BLaER1 (cell line): ENCODE measurements at regions not wholly inside any gene's neighbourhood (a gene's known extent, or its start where the extent isn't known, plus 50 kb on each side); places are given as distances from the start of the nearest gene placed in this dataset.

Experiments
- H3K27ac ChIP-seq: shearing (Covaris generic); formaldehyde crosslinking; 2 replicates; pipeline ENCODE4 v1.8.1; 2022
- H3K27me3 ChIP-seq: shearing (Covaris generic); formaldehyde crosslinking; 2 replicates; pipeline ENCODE4 v1.8.1; 2022
- H3K36me3 ChIP-seq: shearing (Covaris generic); formaldehyde crosslinking; 2 replicates; pipeline ENCODE4 v1.8.1; 2022
- H3K4me1 ChIP-seq: shearing (Covaris generic); formaldehyde crosslinking; 2 replicates; pipeline ENCODE4 v1.8.1; 2022
- H3K4me2 ChIP-seq: shearing (Covaris generic); formaldehyde crosslinking; 2 replicates; pipeline ENCODE4 v1.8.1; 2022
- H3K4me3 ChIP-seq: shearing (Covaris generic); formaldehyde crosslinking; 2 replicates; pipeline ENCODE4 v1.8.1; 2022
- H3K9ac ChIP-seq: shearing (Covaris generic); formaldehyde crosslinking; 2 replicates; pipeline ENCODE4 v1.8.1; 2022
- H3K9me3 ChIP-seq: shearing (Covaris generic); formaldehyde crosslinking; 2 replicates; pipeline ENCODE4 v1.8.1; 2022
- H4K20me1 ChIP-seq: shearing (Covaris generic); formaldehyde crosslinking; 2 replicates; pipeline ENCODE4 v1.8.1; 2022
- Cebpa-rat ChIP-seq: shearing (Covaris generic); IDR thresholded peaks from 2 replicates; pipeline ENCODE4 v1.8.1; 2022

- Histone ChIP-seq H3K36me3 (no peaks in the 10 kb centered on the region), H3K9ac (no peak overlapping the region), H3K9me3 (no peaks in the 10 kb centered on the region), H3K4me3 (no peak overlapping the region), H3K4me2 (no peak overlapping the region), H3K4me1 (no peaks in the 10 kb centered on the region), H4K20me1 (no peaks in the 10 kb centered on the region), H3K27ac (no peak overlapping the region), H3K27me3 (no peaks in the 10 kb centered on the region)
- TF ChIP-seq Cebpa-rat = no peak
Observed at GRCh38 chr6:168951217-168951616, 302.4 kb downstream of the THBS2 start.

- H3K4me2 ChIP-seq = no peak overlapping the region
- TF ChIP-seq Cebpa-rat = no peak
- H3K4me3 ChIP-seq = no peak overlapping the region
- no peaks in the 10 kb centered on the region for H3K4me1 ChIP-seq
- no peak overlapping the region for H3K27ac ChIP-seq
- H3K27me3 ChIP-seq = no peaks in the 10 kb centered on the region
- H4K20me1 ChIP-seq = no peaks in the 10 kb centered on the region
- H3K9me3 ChIP-seq = no peaks in the 10 kb centered on the region
- H3K36me3 ChIP-seq = no peaks in the 10 kb centered on the region
- no peak overlapping the region for H3K9ac ChIP-seq
Observed at GRCh38 chr6:168950858-168951214, 302.8 kb downstream of the THBS2 start.

GRCh38 chr6:168949981-168950857, 303.4 kb downstream of the THBS2 start:
- H3K9me3 ChIP-seq = no peaks in the 10 kb centered on the region
- H3K4me3 ChIP-seq = no peak overlapping the region
- H3K4me2 ChIP-seq = no peak overlapping the region
- no peaks in the 10 kb centered on the region for H4K20me1 ChIP-seq
- H3K27me3 ChIP-seq = no peaks in the 10 kb centered on the region
- no peak overlapping the region for H3K9ac ChIP-seq
- H3K27ac ChIP-seq = no peak overlapping the region
- no peak for TF ChIP-seq Cebpa-rat
- no peaks in the 10 kb centered on the region for H3K36me3 ChIP-seq
- H3K4me1 ChIP-seq = no peaks in the 10 kb centered on the region

- Histone ChIP-seq H4K20me1 (no peaks in the 10 kb centered on the region), H3K4me3 (no peak overlapping the region), H3K4me2 (no peak overlapping the region), H3K27ac (no peak overlapping the region), H3K4me1 (no peaks in the 10 kb centered on the region), H3K36me3 (no peaks in the 10 kb centered on the region), H3K9ac (no peak overlapping the region), H3K9me3 (no peaks in the 10 kb centered on the region), H3K27me3 (no peaks in the 10 kb centered on the region)
- TF ChIP-seq Cebpa-rat = no peak
Observed at GRCh38 chr6:168948990-168949531, 304.6 kb downstream of the THBS2 start.

GRCh38 chr6:168948002-168948401, 305.6 kb downstream of the THBS2 start:
- H3K4me1 ChIP-seq = no peaks in the 10 kb centered on the region
- no peaks in the 10 kb centered on the region for H4K20me1 ChIP-seq
- no peaks in the 10 kb centered on the region for H3K27me3 ChIP-seq
- H3K4me3 ChIP-seq = no peak overlapping the region
- H3K27ac ChIP-seq = no peak overlapping the region
- no peaks in the 10 kb centered on the region for H3K36me3 ChIP-seq
- H3K9me3 ChIP-seq = no peaks in the 10 kb centered on the region
- no peak overlapping the region for H3K4me2 ChIP-seq
- no peak overlapping the region for H3K9ac ChIP-seq
- no peak for TF ChIP-seq Cebpa-rat

- Histone ChIP-seq H3K27me3 (no peaks in the 10 kb centered on the region), H3K36me3 (no peaks in the 10 kb centered on the region), H3K4me1 (no peaks in the 10 kb centered on the region), H3K9ac (no peak overlapping the region), H3K27ac (no peak overlapping the region), H3K4me2 (no peak overlapping the region), H4K20me1 (no peaks in the 10 kb centered on the region), H3K4me3 (no peak overlapping the region), H3K9me3 (no peaks in the 10 kb centered on the region)
- TF ChIP-seq Cebpa-rat = no peak
Observed at GRCh38 chr6:168943231-168943905, 310.3 kb downstream of the THBS2 start.

- H3K27ac ChIP-seq = no peak overlapping the region
- H3K36me3 ChIP-seq = no peaks in the 10 kb centered on the region
- H3K9me3 ChIP-seq = no peaks in the 10 kb centered on the region
- H3K27me3 ChIP-seq = no peaks in the 10 kb centered on the region
- H3K4me2 ChIP-seq = no peak overlapping the region
- TF ChIP-seq Cebpa-rat = no peak
- H4K20me1 ChIP-seq = no peaks in the 10 kb centered on the region
- no peaks in the 10 kb centered on the region for H3K4me1 ChIP-seq
- H3K4me3 ChIP-seq = no peak overlapping the region
- H3K9ac ChIP-seq = no peak overlapping the region
Observed at GRCh38 chr6:168942646-168943045, 311.0 kb downstream of the THBS2 start.

- Histone ChIP-seq H3K36me3 (no peaks in the 10 kb centered on the region), H3K4me3 (no peak overlapping the region), H3K4me1 (no peaks in the 10 kb centered on the region), H4K20me1 (no peaks in the 10 kb centered on the region), H3K9me3 (no peaks in the 10 kb centered on the region), H3K9ac (no peak overlapping the region), H3K27ac (no peak overlapping the region), H3K4me2 (no peak overlapping the region), H3K27me3 (no peaks in the 10 kb centered on the region)
- no peak for TF ChIP-seq Cebpa-rat
Observed at GRCh38 chr6:168941036-168941435, 312.6 kb downstream of the THBS2 start.

GRCh38 chr6:168939796-168940195, 313.9 kb downstream of the THBS2 start:
- no peak overlapping the region for H3K4me2 ChIP-seq
- H3K27me3 ChIP-seq = no peaks in the 10 kb centered on the region
- no peaks in the 10 kb centered on the region for H3K9me3 ChIP-seq
- no peak overlapping the region for H3K4me3 ChIP-seq
- H4K20me1 ChIP-seq = no peaks in the 10 kb centered on the region
- no peak overlapping the region for H3K9ac ChIP-seq
- no peak overlapping the region for H3K27ac ChIP-seq
- no peak for TF ChIP-seq Cebpa-rat
- no peaks in the 10 kb centered on the region for H3K4me1 ChIP-seq
- H3K36me3 ChIP-seq = no peaks in the 10 kb centered on the region

- H3K4me3 ChIP-seq = no peak overlapping the region
- no peaks in the 10 kb centered on the region for H3K9me3 ChIP-seq
- no peak overlapping the region for H3K9ac ChIP-seq
- no peak overlapping the region for H3K27ac ChIP-seq
- H4K20me1 ChIP-seq = no peaks in the 10 kb centered on the region
- no peak overlapping the region for H3K4me2 ChIP-seq
- H3K4me1 ChIP-seq = no peaks in the 10 kb centered on the region
- H3K27me3 ChIP-seq = no peaks in the 10 kb centered on the region
- no peak for TF ChIP-seq Cebpa-rat
- H3K36me3 ChIP-seq = no peaks in the 10 kb centered on the region
Observed at GRCh38 chr6:168939041-168939440, 314.6 kb downstream of the THBS2 start.
